Activated naive CD4-positive, alpha-beta T cell treated with anti-CD3 and anti-CD28 coated beads, Interleukin-2, amount 50 U/mL, for 16 hours (primary cell): ENCODE measurements at regions not wholly inside any gene's neighbourhood (a gene's known extent, or its start where the extent isn't known, plus 50 kb on each side); places are given as distances from the start of the nearest gene placed in this dataset.
"Not testable (repeated sequence)": the region's sequence is repeated elsewhere in the genome, so short reads cannot be mapped to it uniquely, and the experiment has no call there.

ENCODE experiments used
- DNase-seq: peaks from one replicate; pipeline ENCODE4 v3.0.0-alpha.2; 2020

GRCh38 chr9:28956116-28956880 is 1383.0 kb upstream of the C9orf72 start:
- no peak for DNase-seq

- DNase-seq, result no peak
These were observed 1387.3 kb upstream of the C9orf72 start for GRCh38 chr9:28960602-28961001.

- no peak for DNase-seq
These were observed 1388.3 kb upstream of the C9orf72 start for GRCh38 chr9:28961623-28962022.

GRCh38 chr9:28967226-28967625 is 1393.9 kb upstream of the C9orf72 start:
- no peak for DNase-seq

- DNase-seq, result no peak
These were observed 1397.0 kb upstream of the C9orf72 start for GRCh38 chr9:28970241-28970654.

GRCh38 chr9:28971881-28972280 is 1398.6 kb upstream of the C9orf72 start:
- DNase-seq, result no peak

GRCh38 chr9:28976250-28976649 is 1403.0 kb upstream of the C9orf72 start:
- no peak for DNase-seq

- DNase-seq, result no peak
These were observed 1403.4 kb upstream of the C9orf72 start for GRCh38 chr9:28976684-28977083.

- DNase-seq, result no peak
These were observed 1407.8 kb upstream of the C9orf72 start for GRCh38 chr9:28981129-28981528.

- no peak for DNase-seq
These were observed 1408.4 kb upstream of the C9orf72 start for GRCh38 chr9:28981711-28982110.

- no peak for DNase-seq
These were observed 1410.7 kb upstream of the C9orf72 start for GRCh38 chr9:28984016-28984415.

GRCh38 chr9:28990009-28990408 is 1416.7 kb upstream of the C9orf72 start:
- not testable (repeated sequence) for DNase-seq

GRCh38 chr9:28999057-28999456 is 1425.8 kb upstream of the C9orf72 start:
- no peak for DNase-seq

GRCh38 chr9:28999806-29000205 is 1426.5 kb upstream of the C9orf72 start:
- no peak for DNase-seq

- no peak for DNase-seq
These were observed 1427.7 kb upstream of the C9orf72 start for GRCh38 chr9:29001006-29001405.

- DNase-seq, result no peak
These were observed 1431.7 kb upstream of the C9orf72 start for GRCh38 chr9:29004988-29005387.

GRCh38 chr9:29006628-29007027 is 1433.3 kb upstream of the C9orf72 start:
- DNase-seq, result no peak

GRCh38 chr9:29012911-29013310 is 1439.6 kb upstream of the C9orf72 start:
- DNase-seq, result no peak

GRCh38 chr9:29021632-29022031 is 1448.4 kb upstream of the C9orf72 start:
- no peak for DNase-seq

- no peak for DNase-seq
These were observed 1465.1 kb upstream of the C9orf72 start for GRCh38 chr9:29038332-29038731.

GRCh38 chr9:29039258-29039657 is 1466.0 kb upstream of the C9orf72 start:
- no peak for DNase-seq

- no peak for DNase-seq
These were observed 1469.8 kb upstream of the C9orf72 start for GRCh38 chr9:29043072-29043471.

GRCh38 chr9:29044959-29045358 is 1471.7 kb upstream of the C9orf72 start:
- no peak for DNase-seq

- no peak for DNase-seq
These were observed 1486.8 kb upstream of the C9orf72 start for GRCh38 chr9:29060041-29060440.

- no peak for DNase-seq
These were observed 1489.2 kb upstream of the C9orf72 start for GRCh38 chr9:29062446-29062845.
